ENCODE measurements at regions not wholly inside any gene's neighbourhood (a gene's known extent, or its start where the extent isn't known, plus 50 kb on each side); places are given as distances from the start of the nearest gene placed in this dataset.

DNA sequence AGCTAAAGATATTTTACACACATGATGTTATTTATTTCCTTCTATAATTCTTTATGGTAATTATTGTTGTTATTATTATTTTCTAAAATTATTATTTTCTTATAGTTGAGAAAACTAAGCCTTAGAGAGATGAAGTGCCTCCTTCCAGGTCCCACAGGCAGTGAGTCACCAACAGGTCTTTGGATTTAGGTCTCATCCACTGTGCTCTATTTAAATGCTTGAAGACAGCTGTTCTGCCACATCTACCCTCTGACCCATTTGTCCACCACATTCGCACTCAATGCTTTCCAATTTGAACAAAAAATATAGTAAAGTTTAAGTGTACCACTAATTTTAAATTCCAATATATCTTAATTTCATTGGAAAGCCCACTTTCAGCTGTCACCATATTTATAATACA, 566.4 kb downstream of the PPARGC1A start:
- Histone ChIP-seq H3F3A (ENCODE audit: insufficient read depth) (no peaks in the 10 kb centered on the region), H3K4me2 (ENCODE audit: low read depth, low read length, poor library complexity, severe bottlenecking) (no peak overlapping the region), H3K36me3 (ENCODE audit: low read length) (no peaks in the 10 kb centered on the region), H3K79me2 (ENCODE audit: insufficient read depth, low read length) (no peaks in the 10 kb centered on the region), H3K9ac (ENCODE audit: low read length) (no peak overlapping the region), H4K20me1 (ENCODE audit: low read depth, low read length) (no peaks in the 10 kb centered on the region), H3K9me3 (ENCODE audit: insufficient read depth, low read length) (peaks cover 5% of the 10 kb centered on the region; the same call in 1 of the 2 replicates), H3K4me3 (ENCODE audit: insufficient read depth, low read length, poor library complexity, severe bottlenecking) (no peak overlapping the region), H3K9me2 (replicated peaks; ENCODE audit: insufficient read depth, low read length) (no peaks in the 10 kb centered on the region), H3K27ac (ENCODE audit: low read depth, low read length) (no peak overlapping the region), H3K27me3 (ENCODE audit: low read length) (no peaks in the 10 kb centered on the region), H2AFZ (ENCODE audit: low read depth, low read length, severe bottlenecking) (no peak overlapping the region)
- TF ChIP-seq, protein P1, sequence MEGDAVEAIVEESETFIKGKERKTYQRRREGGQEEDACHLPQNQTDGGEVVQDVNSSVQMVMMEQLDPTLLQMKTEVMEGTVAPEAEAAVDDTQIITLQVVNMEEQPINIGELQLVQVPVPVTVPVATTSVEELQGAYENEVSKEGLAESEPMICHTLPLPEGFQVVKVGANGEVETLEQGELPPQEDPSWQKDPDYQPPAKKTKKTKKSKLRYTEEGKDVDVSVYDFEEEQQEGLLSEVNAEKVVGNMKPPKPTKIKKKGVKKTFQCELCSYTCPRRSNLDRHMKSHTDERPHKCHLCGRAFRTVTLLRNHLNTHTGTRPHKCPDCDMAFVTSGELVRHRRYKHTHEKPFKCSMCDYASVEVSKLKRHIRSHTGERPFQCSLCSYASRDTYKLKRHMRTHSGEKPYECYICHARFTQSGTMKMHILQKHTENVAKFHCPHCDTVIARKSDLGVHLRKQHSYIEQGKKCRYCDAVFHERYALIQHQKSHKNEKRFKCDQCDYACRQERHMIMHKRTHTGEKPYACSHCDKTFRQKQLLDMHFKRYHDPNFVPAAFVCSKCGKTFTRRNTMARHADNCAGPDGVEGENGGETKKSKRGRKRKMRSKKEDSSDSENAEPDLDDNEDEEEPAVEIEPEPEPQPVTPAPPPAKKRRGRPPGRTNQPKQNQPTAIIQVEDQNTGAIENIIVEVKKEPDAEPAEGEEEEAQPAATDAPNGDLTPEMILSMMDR (IDR thresholded peaks at IDR 0.05; ENCODE audit: insufficient read depth, low read length, poor library complexity, severe bottlenecking), result no peak
- no peak for TF ChIP-seq EZH2phosphoT487 (conservative IDR thresholded peaks at IDR 0.05; ENCODE audit: low read length)

DNA sequence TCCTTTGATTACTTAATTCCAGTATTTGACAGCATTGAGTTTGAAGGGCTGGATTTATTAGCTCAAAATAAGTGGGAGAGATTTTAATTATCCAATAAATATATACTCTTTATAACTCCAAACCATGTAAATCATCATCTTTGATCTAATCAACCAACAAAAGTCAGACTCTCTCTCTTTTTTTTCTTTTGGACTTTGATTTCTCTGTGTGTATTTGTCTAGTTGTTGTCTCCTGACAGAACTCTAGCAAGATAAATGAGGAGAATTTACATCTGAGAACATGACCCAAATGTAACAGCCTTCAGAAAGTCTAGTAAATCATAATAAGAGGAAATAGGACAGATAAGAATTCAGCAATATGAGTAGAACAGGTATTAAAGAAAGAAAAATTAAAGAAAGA, 567.1 kb downstream of the PPARGC1A start:
- no peak for TF ChIP-seq EZH2phosphoT487 (conservative IDR thresholded peaks at IDR 0.05; ENCODE audit: low read length)
- TF ChIP-seq, protein P1 (IDR thresholded peaks at IDR 0.05; ENCODE audit: insufficient read depth, low read length, poor library complexity, severe bottlenecking), result no peak
- H3K9me3 ChIP-seq (ENCODE audit: insufficient read depth, low read length), result peaks cover 5% of the 10 kb centered on the region; the same call in 1 of the 2 replicates
- H3K79me2 ChIP-seq (ENCODE audit: insufficient read depth, low read length), result no peaks in the 10 kb centered on the region
- no peaks in the 10 kb centered on the region for H3F3A ChIP-seq (ENCODE audit: insufficient read depth)
- no peak overlapping the region for H3K4me3 ChIP-seq (ENCODE audit: insufficient read depth, low read length, poor library complexity, severe bottlenecking)
- no peak overlapping the region for H3K4me2 ChIP-seq (ENCODE audit: low read depth, low read length, poor library complexity, severe bottlenecking)
- H4K20me1 ChIP-seq (ENCODE audit: low read depth, low read length), result no peaks in the 10 kb centered on the region
- H3K27ac ChIP-seq (ENCODE audit: low read depth, low read length), result no peak overlapping the region
- no peak overlapping the region for H2AFZ ChIP-seq (ENCODE audit: low read depth, low read length, severe bottlenecking)
- no peak overlapping the region for H3K9ac ChIP-seq (ENCODE audit: low read length)
- H3K36me3 ChIP-seq (ENCODE audit: low read length), result no peaks in the 10 kb centered on the region
- H3K9me2 ChIP-seq (replicated peaks; ENCODE audit: insufficient read depth, low read length), result no peaks in the 10 kb centered on the region
- H3K27me3 ChIP-seq (ENCODE audit: low read length), result no peaks in the 10 kb centered on the region

DNA sequence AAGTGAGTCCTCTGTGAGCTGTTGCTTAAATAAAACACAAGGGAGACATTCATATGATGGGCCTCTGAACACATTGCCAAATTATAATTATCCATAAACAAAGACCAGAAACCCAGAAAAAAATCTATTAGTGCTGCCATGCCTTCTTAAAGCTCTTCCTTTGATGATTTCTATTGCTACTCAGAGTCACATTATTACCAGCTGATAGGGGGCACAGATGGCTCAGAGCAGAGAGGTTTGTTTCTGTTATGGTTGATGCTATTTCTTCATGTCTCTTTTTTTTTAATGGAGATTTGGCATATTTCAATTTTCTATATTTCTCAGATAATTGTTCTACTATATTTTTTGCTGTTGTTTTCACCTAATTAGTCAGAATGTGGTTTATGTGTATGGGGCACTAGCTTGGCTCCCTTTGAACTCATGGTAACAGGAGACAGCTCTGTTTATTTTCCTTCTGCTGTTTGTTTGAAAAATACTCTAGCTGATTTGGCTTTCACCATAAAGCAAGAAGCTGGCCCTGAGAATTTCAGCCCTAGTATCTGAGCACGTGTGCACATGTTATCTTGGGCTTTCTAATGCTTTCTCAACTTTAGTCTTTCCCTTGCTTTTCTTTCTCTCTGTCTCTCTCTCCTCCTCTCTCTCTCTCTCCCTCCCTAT, 568.8 kb downstream of the PPARGC1A start:
- Histone ChIP-seq H3F3A (ENCODE audit: insufficient read depth) (no peaks in the 10 kb centered on the region), H3K27me3 (ENCODE audit: low read length) (no peaks in the 10 kb centered on the region), H3K4me2 (ENCODE audit: low read depth, low read length, poor library complexity, severe bottlenecking) (no peak overlapping the region), H3K9me2 (replicated peaks; ENCODE audit: insufficient read depth, low read length) (no peaks in the 10 kb centered on the region), H3K4me3 (ENCODE audit: insufficient read depth, low read length, poor library complexity, severe bottlenecking) (no peak overlapping the region), H3K9ac (ENCODE audit: low read length) (no peak overlapping the region), H3K79me2 (ENCODE audit: insufficient read depth, low read length) (no peaks in the 10 kb centered on the region), H3K9me3 (ENCODE audit: insufficient read depth, low read length) (peaks cover 4% of the 10 kb centered on the region; the same call in 1 of the 2 replicates), H3K36me3 (ENCODE audit: low read length) (no peaks in the 10 kb centered on the region), H2AFZ (ENCODE audit: low read depth, low read length, severe bottlenecking) (no peak overlapping the region), H4K20me1 (ENCODE audit: low read depth, low read length) (no peaks in the 10 kb centered on the region), H3K27ac (ENCODE audit: low read depth, low read length) (no peak overlapping the region)
- TF ChIP-seq EZH2phosphoT487 (conservative IDR thresholded peaks at IDR 0.05; ENCODE audit: low read length), result no peak
- TF ChIP-seq, protein P1 (IDR thresholded peaks at IDR 0.05; ENCODE audit: insufficient read depth, low read length, poor library complexity, severe bottlenecking), result no peak

Measured in SU-DHL-6 (cell line).